ENCODE measurements at regions not wholly inside any gene's neighbourhood (a gene's known extent, or its start where the extent isn't known, plus 50 kb on each side); places are given as distances from the start of the nearest gene placed in this dataset.
A peak's percentile ranks its signal among the peaks of the same experiment; 100 is the strongest.

DNA sequence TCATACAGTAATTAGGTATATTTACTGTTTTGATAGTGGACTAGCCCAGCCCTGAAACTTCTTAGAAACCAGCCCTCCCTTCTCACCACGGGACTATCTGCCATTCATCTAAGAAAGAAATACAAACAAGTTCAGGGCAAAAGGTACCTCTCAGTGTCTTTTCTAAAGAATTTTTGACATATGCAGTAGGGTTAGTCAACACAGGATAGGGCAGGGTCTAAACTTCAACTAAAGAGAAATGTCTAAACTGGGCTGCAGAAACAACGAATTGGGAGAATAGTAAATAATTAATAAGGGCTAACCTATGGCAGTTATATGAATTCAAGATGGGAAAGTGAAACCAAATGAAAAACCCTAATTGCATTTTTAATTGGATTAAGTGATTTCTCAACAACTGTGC, 496.6 kb downstream of the INHBA start:
- FAIRE-seq = no peak
- 4% methylated on average over 2 of the region's 2 CpGs for WGBS (ENCODE audit: missing lambda C conversion rate)

DNA sequence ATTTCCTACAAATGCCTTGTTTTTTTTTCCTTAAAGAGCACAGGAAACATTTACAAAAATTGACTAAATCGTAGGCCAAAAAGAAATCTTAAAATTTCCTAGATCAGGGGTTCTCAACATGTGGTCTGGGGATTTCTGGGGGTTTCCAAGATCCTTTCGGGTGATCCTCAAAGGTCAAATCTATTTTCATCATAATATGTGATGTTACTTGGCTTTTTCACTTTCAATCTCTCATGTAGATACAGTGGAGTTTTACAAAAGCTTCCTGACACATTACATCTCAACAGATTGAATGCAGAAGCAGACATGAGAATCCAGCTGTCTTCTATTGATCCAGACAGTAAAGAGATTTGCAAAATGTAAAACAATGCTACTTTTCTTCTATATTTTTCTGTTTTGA, 497.3 kb downstream of the INHBA start:
- H3K4me1 ChIP-seq = no peaks in the 10 kb centered on the region
- no peak for DNase-seq (ENCODE audit: low read depth in 1 of 2, low spot score in 1 of 2)
- WGBS (ENCODE audit: missing lambda C conversion rate) = 8% methylated on average over 2 of the region's 2 CpGs
- H3K9me3 ChIP-seq = no peaks in the 10 kb centered on the region
- H3K4me3 ChIP-seq = no peak overlapping the region
- POLR2A ChIA-PET = no interaction called here
- TF ChIP-seq TP53 (CRISPR knock-in tag; IDR thresholded peaks at IDR 0.05) (no peak), FOSL2 (IDR thresholded peaks at IDR 0.05) (no peak), FOSL2 (CRISPR knock-in tag; IDR thresholded peaks at IDR 0.05) (no peak), NPAS2 (CRISPR knock-in tag; IDR thresholded peaks at IDR 0.05; ENCODE audit: borderline replicate concordance) (no peak), GATA3 (IDR thresholded peaks at IDR 0.05; ENCODE audit: borderline replicate concordance) (no peak)
- TF ChIP-seq, protein P1, sequence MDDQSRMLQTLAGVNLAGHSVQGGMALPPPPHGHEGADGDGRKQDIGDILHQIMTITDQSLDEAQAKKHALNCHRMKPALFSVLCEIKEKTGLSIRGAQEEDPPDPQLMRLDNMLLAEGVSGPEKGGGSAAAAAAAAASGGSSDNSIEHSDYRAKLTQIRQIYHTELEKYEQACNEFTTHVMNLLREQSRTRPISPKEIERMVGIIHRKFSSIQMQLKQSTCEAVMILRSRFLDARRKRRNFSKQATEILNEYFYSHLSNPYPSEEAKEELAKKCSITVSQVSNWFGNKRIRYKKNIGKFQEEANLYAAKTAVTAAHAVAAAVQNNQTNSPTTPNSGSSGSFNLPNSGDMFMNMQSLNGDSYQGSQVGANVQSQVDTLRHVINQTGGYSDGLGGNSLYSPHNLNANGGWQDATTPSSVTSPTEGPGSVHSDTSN (IDR thresholded peaks at IDR 0.05) = no peak
- CTCF ChIA-PET = no interaction called here
- no peak overlapping the region for H3K4me2 ChIP-seq
- FAIRE-seq = no peak
- no peak overlapping the region for H3K27ac ChIP-seq
- ATAC-seq = no peak

More for the DNA sequence above, 496.6 kb downstream of the INHBA start:
- ATAC-seq = no peak
- Histone ChIP-seq H3K4me2 (no peak overlapping the region), H3K4me1 (no peaks in the 10 kb centered on the region), H3K27ac (no peak overlapping the region), H3K4me3 (no peak overlapping the region), H3K9me3 (no peaks in the 10 kb centered on the region)
- DNase-seq (ENCODE audit: low read depth in 1 of 2, low spot score in 1 of 2) = no peak
- POLR2A ChIA-PET = no interaction called here
- TF ChIP-seq EP300 (IDR thresholded peaks at IDR 0.05) (no peak), KDM5A (IDR thresholded peaks at IDR 0.05) (no peak), SREBF2 (IDR thresholded peaks at IDR 0.05) (no peak), TP53 (CRISPR knock-in tag; IDR thresholded peaks at IDR 0.05) (no peak), JUN (IDR thresholded peaks at IDR 0.05) (no peak)
- TF ChIP-seq, protein P1 (IDR thresholded peaks at IDR 0.05) = no peak
- TF ChIP-seq, protein P2, sequence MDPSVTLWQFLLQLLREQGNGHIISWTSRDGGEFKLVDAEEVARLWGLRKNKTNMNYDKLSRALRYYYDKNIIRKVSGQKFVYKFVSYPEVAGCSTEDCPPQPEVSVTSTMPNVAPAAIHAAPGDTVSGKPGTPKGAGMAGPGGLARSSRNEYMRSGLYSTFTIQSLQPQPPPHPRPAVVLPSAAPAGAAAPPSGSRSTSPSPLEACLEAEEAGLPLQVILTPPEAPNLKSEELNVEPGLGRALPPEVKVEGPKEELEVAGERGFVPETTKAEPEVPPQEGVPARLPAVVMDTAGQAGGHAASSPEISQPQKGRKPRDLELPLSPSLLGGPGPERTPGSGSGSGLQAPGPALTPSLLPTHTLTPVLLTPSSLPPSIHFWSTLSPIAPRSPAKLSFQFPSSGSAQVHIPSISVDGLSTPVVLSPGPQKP (IDR thresholded peaks at IDR 0.05; ENCODE audit: low read depth, low read length) = no peak
- CTCF ChIA-PET = no interaction called here

DNA sequence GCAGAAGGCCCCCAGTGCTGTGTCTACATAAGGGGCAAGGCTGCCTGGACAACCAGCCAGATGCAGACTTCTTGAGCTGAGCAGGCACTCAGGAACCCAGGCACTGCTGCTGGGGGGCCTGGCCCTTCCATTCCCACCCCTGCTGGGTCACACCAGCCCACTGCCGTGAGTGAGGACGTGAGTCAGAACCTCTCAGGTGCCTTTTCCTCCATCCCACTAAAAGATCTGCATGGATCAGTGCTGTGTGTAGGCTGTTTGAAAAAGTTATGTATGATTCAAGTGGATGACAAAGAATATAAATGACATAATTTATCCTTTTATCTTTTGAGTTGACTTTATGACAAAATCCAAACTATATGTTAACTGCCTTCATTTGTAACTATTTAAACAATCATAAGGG, 499.3 kb downstream of the INHBA start:
- ChIA-PET CTCF (interaction anchor here (1.2 kb wide), 1 partner anchor 16 kb away, joined by 3 read pairs; no protein-coding TSS in a partner anchor), POLR2A (no interaction called here)
- no peak for TF ChIP-seq TP53 (CRISPR knock-in tag; IDR thresholded peaks at IDR 0.05)
- no peak for TF ChIP-seq MAFK (IDR thresholded peaks at IDR 0.05; ENCODE audit: partially characterized antibody)
- no peak for TF ChIP-seq HOXB5 (CRISPR knock-in tag; IDR thresholded peaks at IDR 0.05)
- no peak for TF ChIP-seq FOXS1 (CRISPR knock-in tag; IDR thresholded peaks at IDR 0.05)
- TF ChIP-seq MAZ (IDR thresholded peaks at IDR 0.05; ENCODE audit: borderline replicate concordance, low read depth, low read length) = no peak
- Histone ChIP-seq H3K9me3 (no peaks in the 10 kb centered on the region), H3K4me3 (no peak overlapping the region), H3K27ac (no peak overlapping the region), H3K4me2 (no peak overlapping the region), H3K4me1 (no peaks in the 10 kb centered on the region)
- peak; percentile 18 for FAIRE-seq
- no peak for ATAC-seq
- DNase-seq (ENCODE audit: low read depth in 1 of 2, low spot score in 1 of 2) = no peak
- 0% methylated on average over 2 of the region's 2 CpGs for WGBS (ENCODE audit: missing lambda C conversion rate)

DNA sequence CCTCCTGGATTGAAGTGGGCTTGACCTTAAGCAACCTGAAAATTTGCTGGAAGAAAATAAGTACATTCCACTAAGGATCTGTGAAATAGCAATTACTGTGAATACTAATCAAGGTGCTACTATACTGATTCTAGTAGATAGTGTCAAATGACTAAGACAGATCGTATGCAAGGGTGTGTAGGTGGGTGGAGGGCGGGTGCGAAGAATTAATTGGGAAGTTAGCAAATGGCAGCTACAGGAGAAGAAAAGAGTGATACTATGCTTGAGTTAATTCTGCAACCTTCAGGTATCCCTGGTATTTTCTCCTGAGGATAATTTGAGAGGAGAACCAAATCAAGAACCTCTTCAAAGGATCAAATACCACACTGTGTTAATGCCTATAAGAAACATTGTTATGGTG, 501.9 kb downstream of the INHBA start:
- WGBS (ENCODE audit: missing lambda C conversion rate) = 24% methylated on average over 3 of the region's 3 CpGs
- no peaks in the 10 kb centered on the region for H3K4me1 ChIP-seq
- CTCF ChIA-PET = no interaction called here
- FAIRE-seq (no peak), ATAC-seq (no peak), DNase-seq (ENCODE audit: low read depth in 1 of 2, low spot score in 1 of 2) (no peak)
- H3K9me3 ChIP-seq = no peaks in the 10 kb centered on the region
- H3K4me2 ChIP-seq = no peak overlapping the region
- no peak overlapping the region for H3K4me3 ChIP-seq
- no peak for TF ChIP-seq PHF8 (IDR thresholded peaks at IDR 0.05; ENCODE audit: borderline replicate concordance, low read depth)
- TF ChIP-seq ZSCAN20 (CRISPR knock-in tag; IDR thresholded peaks at IDR 0.05) = no peak
- TF ChIP-seq CEBPB (IDR thresholded peaks at IDR 0.05) = no peak
- POLR2A ChIA-PET = no interaction called here
- no peak overlapping the region for H3K27ac ChIP-seq

Data from A549 (cell line).